ENCODE measurements at regions not wholly inside any gene's neighbourhood (a gene's known extent, or its start where the extent isn't known, plus 50 kb on each side); places are given as distances from the start of the nearest gene placed in this dataset.

DNA sequence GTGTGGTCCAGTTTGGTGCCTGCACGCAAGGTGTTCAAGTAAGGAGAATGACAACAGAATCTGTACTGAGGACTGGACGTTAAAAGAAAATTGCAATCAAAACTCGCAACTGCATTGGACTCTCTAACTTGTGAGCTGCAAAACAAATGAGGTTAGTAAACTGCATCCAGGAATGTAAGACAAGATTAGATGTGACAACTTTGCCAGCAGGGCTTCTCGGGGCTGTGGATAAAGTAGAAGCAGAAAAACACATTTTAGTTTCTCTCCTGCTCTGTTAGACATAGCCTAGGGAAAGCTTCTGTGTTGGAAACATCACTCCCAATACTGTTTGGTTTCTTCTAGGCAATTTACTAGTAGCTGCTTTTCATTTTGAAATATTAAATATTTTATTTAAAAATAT, 338.2 kb upstream of the NAV3 start:
- no peak for TF ChIP-seq CTCF (IDR thresholded peaks at IDR 0.05)
- H3K27ac ChIP-seq: no peak overlapping the region
- no peak for ATAC-seq (ENCODE audit: insufficient number of reproducible peaks, low FRiP score, low read depth)

GRCh38 chr12:77489331-77489970, 341.2 kb upstream of the NAV3 start:
- no peak for DNase-seq (ENCODE audit: low spot score)
- no peaks in the 10 kb centered on the region for H3K9me3 ChIP-seq
- H3K4me1 ChIP-seq (ENCODE audit: control insufficient read depth in 1 of 2, low read depth in 2 of 2): no peaks in the 10 kb centered on the region
- no peak overlapping the region for H3K27ac ChIP-seq
- H3K27me3 ChIP-seq (replicated peaks; ENCODE audit: insufficient read depth): no peaks in the 10 kb centered on the region
- TF ChIP-seq CTCF (IDR thresholded peaks at IDR 0.05): no peak
- no peaks in the 10 kb centered on the region for H3K36me3 ChIP-seq
- no peak for ATAC-seq (ENCODE audit: insufficient number of reproducible peaks, low FRiP score, low read depth)
- H3K4me3 ChIP-seq: no peak overlapping the region

More for the DNA sequence above, 338.2 kb upstream of the NAV3 start:
- DNase-seq (ENCODE audit: low spot score): no peak
- H3K36me3 ChIP-seq: no peaks in the 10 kb centered on the region
- H3K27me3 ChIP-seq (replicated peaks; ENCODE audit: insufficient read depth): no peaks in the 10 kb centered on the region
- no peaks in the 10 kb centered on the region for H3K4me1 ChIP-seq (ENCODE audit: control insufficient read depth in 1 of 2, low read depth in 2 of 2)
- H3K4me3 ChIP-seq: no peak overlapping the region
- no peaks in the 10 kb centered on the region for H3K9me3 ChIP-seq

- Histone ChIP-seq H3K27ac (no peak overlapping the region), H3K9me3 (no peaks in the 10 kb centered on the region), H3K36me3 (no peaks in the 10 kb centered on the region), H3K27me3 (replicated peaks; ENCODE audit: insufficient read depth) (no peaks in the 10 kb centered on the region), H3K4me3 (no peak overlapping the region), H3K4me1 (ENCODE audit: control insufficient read depth in 1 of 2, low read depth in 2 of 2) (no peaks in the 10 kb centered on the region)
- DNase-seq (ENCODE audit: low spot score): no peak
- ATAC-seq (ENCODE audit: insufficient number of reproducible peaks, low FRiP score, low read depth): no peak
- no peak for TF ChIP-seq CTCF (IDR thresholded peaks at IDR 0.05)
These were observed 342.6 kb upstream of the NAV3 start for GRCh38 chr12:77488041-77488620.

- Histone ChIP-seq H3K4me3 (no peak overlapping the region), H3K4me1 (ENCODE audit: control insufficient read depth in 1 of 2, low read depth in 2 of 2) (no peaks in the 10 kb centered on the region), H3K27me3 (replicated peaks; ENCODE audit: insufficient read depth) (no peaks in the 10 kb centered on the region), H3K36me3 (no peaks in the 10 kb centered on the region), H3K27ac (no peak overlapping the region), H3K9me3 (no peaks in the 10 kb centered on the region)
- no peak for ATAC-seq (ENCODE audit: insufficient number of reproducible peaks, low FRiP score, low read depth)
- no peak for DNase-seq (ENCODE audit: low spot score)
- no peak for TF ChIP-seq CTCF (IDR thresholded peaks at IDR 0.05)
These were observed 343.8 kb upstream of the NAV3 start for GRCh38 chr12:77486872-77487271.

DNA sequence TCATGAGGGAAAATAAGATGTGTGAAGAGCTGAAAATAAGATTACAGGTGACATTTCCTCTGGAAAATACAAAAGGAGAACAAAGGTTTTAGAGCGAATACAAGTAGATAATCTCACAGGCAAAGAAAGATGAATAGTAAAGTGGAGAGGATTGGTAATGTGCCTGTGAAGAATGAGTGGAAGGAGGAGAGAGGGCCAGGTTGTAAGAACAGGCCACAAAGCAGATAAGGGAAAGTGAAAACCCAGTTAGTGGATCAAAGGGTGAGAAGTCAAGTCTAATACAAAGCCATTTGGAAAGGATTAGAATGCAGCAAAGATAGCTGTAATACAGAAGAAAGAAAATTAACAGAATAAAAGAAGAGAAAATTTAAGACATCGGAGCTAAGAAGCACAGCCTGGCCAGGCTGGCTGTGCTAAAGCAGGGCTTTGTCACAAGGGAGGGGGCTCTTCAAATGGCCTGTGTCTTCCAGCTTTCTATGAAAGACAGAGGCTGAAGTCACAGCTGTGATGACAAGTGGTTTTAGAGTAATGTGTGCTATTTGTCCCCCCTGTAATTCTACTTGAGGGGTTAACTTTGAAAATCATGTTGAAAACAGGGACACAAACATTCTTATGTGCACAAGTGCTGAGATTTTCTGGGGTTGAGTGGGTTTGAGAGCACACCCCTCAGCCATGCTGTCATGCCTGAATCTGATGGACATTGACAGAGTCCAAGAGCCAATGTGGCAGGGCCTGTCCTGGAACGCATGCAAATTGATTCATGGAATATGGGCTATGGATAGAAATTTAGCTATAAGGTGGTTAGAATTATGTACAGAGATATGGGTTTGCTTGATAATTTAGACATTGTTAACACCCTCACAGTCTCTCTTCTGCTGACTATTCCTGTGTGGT, 344.5 kb upstream of the NAV3 start:
- no peak for ATAC-seq (ENCODE audit: insufficient number of reproducible peaks, low FRiP score, low read depth)
- no peaks in the 10 kb centered on the region for H3K4me1 ChIP-seq (ENCODE audit: control insufficient read depth in 1 of 2, low read depth in 2 of 2)

More for the DNA sequence above, 344.5 kb upstream of the NAV3 start:
- Histone ChIP-seq H3K36me3 (no peaks in the 10 kb centered on the region), H3K9me3 (no peaks in the 10 kb centered on the region), H3K27me3 (replicated peaks; ENCODE audit: insufficient read depth) (no peaks in the 10 kb centered on the region), H3K4me3 (no peak overlapping the region), H3K27ac (no peak overlapping the region)
- no peak for DNase-seq (ENCODE audit: low spot score)
- no peak for TF ChIP-seq CTCF (IDR thresholded peaks at IDR 0.05)
